ENCODE measurements at regions not wholly inside any gene's neighbourhood (a gene's known extent, or its start where the extent isn't known, plus 50 kb on each side); places are given as distances from the start of the nearest gene placed in this dataset.
A peak's percentile ranks its signal among the peaks of the same experiment; 100 is the strongest.

DNA sequence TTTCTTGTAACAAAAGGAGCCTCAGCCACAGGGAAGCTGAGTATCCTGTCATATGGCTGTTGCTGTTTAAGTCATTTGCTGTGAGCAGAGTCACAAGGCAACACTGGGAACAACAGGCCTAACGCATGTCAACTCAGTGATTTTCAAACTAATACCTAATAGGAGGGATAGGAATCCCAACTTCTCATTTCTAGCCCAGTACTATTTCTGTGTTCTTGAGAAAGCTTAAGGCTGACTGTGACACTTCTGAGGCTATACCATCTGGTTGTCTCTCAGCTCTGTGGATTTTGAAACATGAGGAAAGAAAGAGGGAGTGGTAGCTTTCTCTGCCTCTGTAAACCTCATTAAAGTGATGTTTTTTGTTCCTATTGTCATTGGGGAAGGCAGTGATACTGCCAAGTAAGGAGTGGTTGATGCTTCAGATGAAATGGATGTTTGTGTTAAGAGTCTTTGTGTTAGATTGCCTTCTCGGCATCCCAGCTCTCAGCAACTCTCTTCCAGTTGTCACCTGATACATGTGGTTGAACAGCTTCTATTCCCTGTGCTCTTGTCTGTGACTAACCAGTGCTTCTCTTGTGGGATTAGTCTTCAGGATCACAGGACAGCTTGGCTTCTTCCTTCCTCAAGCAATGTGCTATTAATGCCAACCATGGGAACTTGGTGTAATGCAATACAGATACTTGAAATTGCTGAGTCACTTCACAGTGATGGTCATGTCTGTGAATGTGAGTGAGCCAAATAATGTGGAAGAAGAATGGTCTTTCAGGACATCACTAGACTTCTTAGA lies 166.8 kb upstream of the IVNS1ABP start:
- H3K36me3 ChIP-seq, result no peaks in the 10 kb centered on the region
- TF ChIP-seq CTCF (IDR thresholded peaks at IDR 0.05 in 8 of 11, conservative IDR thresholded peaks at IDR 0.05 in 3 of 11) (no peak), POLR2AphosphoS5 (IDR thresholded peaks at IDR 0.05) (no peak), POLR2A (IDR thresholded peaks at IDR 0.05) (no peak)
- H3K9me3 ChIP-seq, result no peaks in the 10 kb centered on the region
- DNase-seq, result no peak
- peaks cover 0 to 36% (median 8%) of the 10 kb centered on the region in 6 donors for H3K4me1 ChIP-seq
- intact Hi-C loops (cut with DNase I; ENCODE audit: low total_unique reads), result no loop called here
- H3K4me3 ChIP-seq, result no peak overlapping the region
- peak overlapping the region in 5 of 8 donors; percentile 11 to 70 (median 48) for H3K27ac ChIP-seq
- WGBS, 5 donors, result 80 to 94% (median 89%) methylated on average over 2 of the region's 2 CpGs
- H3K27me3 ChIP-seq (replicated peaks in 1 of 7), result no peaks in the 10 kb centered on the region

DNA sequence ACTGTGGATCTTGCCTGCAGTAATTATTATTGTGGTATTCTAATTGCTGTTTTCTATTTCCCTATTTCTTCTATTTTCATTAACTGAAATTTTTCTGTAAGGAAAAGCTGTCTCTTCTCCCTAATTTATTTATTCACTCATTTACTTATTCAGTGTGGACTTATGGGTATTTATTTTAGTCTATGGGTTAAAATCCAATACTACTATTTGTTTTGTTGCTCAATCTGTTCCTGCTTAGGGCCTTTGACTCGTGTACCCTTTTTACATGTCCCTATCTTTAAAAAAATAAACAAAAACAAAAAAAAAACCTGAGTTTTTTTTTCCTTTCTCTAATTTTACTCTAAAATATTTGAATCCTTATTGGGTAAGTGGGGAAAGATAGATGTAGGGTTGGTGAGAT lies 166.2 kb upstream of the IVNS1ABP start:
- 75 to 90% (median 87%) methylated on average over 1 of the region's 1 CpG for WGBS, 5 donors
- H3K36me3 ChIP-seq, result no peaks in the 10 kb centered on the region
- no peaks in the 10 kb centered on the region for H3K27me3 ChIP-seq (replicated peaks in 1 of 7)
- DNase-seq, result no peak
- H3K9me3 ChIP-seq, result no peaks in the 10 kb centered on the region
- H3K27ac ChIP-seq, result peak overlapping the region in 3 of 8 donors; percentile 15 to 68 (median 48)
- H3K4me3 ChIP-seq, result no peak overlapping the region
- H3K4me1 ChIP-seq, result peaks cover 0 to 32% (median 3%) of the 10 kb centered on the region in 6 donors
- intact Hi-C loops (cut with DNase I; ENCODE audit: low total_unique reads), result no loop called here
- no peak for TF ChIP-seq CTCF (IDR thresholded peaks at IDR 0.05 in 8 of 11, conservative IDR thresholded peaks at IDR 0.05 in 3 of 11)
- no peak for TF ChIP-seq POLR2A (IDR thresholded peaks at IDR 0.05)

- no peak for DNase-seq
- Histone ChIP-seq H3K27ac (no peak overlapping the region), H3K4me3 (no peak overlapping the region), H3K9me3 (no peaks in the 10 kb centered on the region), H3K36me3 (no peaks in the 10 kb centered on the region), H3K4me1 (peaks cover 0 to 18% (median 0%) of the 10 kb centered on the region in 6 donors), H3K27me3 (replicated peaks in 1 of 7) (no peaks in the 10 kb centered on the region)
- intact Hi-C loops (cut with DNase I; ENCODE audit: low total_unique reads), result no loop called here
- 62 to 72% (median 64%) methylated on average over 2 of the region's 2 CpGs for WGBS, 5 donors
- TF ChIP-seq POLR2A (IDR thresholded peaks at IDR 0.05) (no peak), CTCF (IDR thresholded peaks at IDR 0.05 in 8 of 11, conservative IDR thresholded peaks at IDR 0.05 in 3 of 11) (no peak), POLR2AphosphoS5 (IDR thresholded peaks at IDR 0.05) (no peak)
Observed at GRCh38 chr1:185480545-185480944, 163.5 kb upstream of the IVNS1ABP start.

DNA sequence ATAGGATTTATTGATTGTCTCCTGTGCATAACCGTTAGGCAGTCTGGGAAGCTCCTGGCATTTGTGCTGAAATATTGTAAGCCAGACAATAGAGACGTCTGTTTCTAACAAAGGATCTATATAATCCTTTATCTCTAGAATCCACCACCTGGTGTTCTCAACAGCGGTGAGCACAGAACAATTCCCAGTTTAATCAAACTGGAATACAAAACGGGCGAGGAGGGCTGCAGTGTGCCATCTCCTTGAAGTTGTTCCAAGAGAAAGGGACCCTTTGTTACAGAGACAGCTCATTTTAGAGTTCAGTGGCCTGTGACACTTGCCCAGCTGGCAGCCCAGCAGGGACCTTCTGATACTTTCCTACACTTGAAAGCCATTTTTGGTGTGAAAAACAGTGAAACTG lies 162.8 kb upstream of the IVNS1ABP start:
- Histone ChIP-seq H3K27ac (no peak overlapping the region), H3K4me1 (peaks cover 0 to 18% (median 0%) of the 10 kb centered on the region in 6 donors), H3K4me3 (no peak overlapping the region), H3K27me3 (replicated peaks in 1 of 7) (no peaks in the 10 kb centered on the region), H3K36me3 (no peaks in the 10 kb centered on the region), H3K9me3 (no peaks in the 10 kb centered on the region)
- TF ChIP-seq CTCF (IDR thresholded peaks at IDR 0.05 in 8 of 11, conservative IDR thresholded peaks at IDR 0.05 in 3 of 11) (no peak), POLR2AphosphoS5 (IDR thresholded peaks at IDR 0.05) (no peak), POLR2A (IDR thresholded peaks at IDR 0.05) (no peak)
- DNase-seq, result no peak
- intact Hi-C loops (cut with DNase I; ENCODE audit: low total_unique reads), result no loop called here
- WGBS, 5 donors, result 82 to 96% (median 87%) methylated on average over 5 of the region's 5 CpGs
